ENCODE measurements at regions not wholly inside any gene's neighbourhood (a gene's known extent, or its start where the extent isn't known, plus 50 kb on each side); places are given as distances from the start of the nearest gene placed in this dataset.

- no peak for DNase-seq
Measured at GRCh38 chr13:72437458-72437857, 290.0 kb downstream of the MZT1 start.

- no peak for DNase-seq
Measured at GRCh38 chr13:72435251-72435650, 292.2 kb downstream of the MZT1 start.

GRCh38 chr13:72431981-72432682 is 295.3 kb downstream of the MZT1 start:
- DNase-seq = no peak

DNA sequence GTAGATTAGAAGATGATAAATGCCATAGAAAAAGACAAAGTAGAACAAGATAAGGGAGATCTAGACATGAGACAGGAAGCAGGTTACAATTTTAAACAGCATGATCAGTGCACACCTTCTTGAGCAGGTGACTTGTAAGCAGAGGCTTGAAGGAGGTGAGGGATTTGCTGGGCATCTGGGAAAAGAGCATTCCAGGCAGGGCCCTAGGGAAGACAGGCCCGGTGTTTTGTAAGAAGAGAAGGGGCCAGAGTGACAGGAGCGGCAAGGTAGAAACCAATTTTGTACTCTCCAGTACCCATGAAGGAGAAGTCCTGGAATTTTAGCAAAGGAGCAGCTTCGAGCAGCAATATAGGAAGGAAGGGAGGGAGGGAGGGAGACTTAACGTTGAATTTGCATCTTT is 296.5 kb downstream of the MZT1 start:
- DNase-seq = no peak

DNA sequence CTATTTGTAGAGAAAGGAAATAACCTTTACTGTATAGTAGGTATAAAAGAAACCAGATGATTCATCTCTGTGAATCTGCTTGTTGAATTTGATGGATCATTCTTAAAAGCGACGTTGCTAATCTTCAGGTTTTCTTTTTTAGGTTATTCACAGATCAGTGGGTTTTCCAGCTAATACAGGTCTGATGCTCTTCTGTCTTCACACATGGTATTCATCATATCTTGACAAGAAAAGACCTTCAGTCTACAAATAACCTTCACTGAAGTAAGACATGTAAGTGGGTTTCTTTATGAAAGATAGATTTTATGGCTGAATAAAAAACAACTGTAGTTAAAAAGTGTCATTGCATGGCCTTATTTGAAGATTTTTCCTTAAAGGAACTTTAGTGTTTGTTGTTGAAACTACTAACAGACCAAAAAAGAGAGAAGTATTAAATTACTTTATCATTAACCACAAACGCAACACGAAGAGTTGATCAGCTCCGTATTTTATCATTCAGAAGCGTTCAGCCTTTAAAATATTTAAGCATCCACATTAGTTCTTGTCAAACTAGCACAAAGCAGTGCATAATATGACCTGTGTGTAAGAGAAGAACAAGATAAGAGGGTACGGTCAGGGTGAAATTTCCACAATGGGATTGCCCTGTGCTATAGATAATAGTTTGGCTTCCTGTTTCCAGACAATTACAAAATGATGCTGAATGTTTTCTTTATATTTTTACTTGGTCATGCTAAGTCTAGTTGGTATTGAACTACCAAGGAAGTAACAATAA is 299.5 kb downstream of the MZT1 start:
- DNase-seq = no peak

DNA sequence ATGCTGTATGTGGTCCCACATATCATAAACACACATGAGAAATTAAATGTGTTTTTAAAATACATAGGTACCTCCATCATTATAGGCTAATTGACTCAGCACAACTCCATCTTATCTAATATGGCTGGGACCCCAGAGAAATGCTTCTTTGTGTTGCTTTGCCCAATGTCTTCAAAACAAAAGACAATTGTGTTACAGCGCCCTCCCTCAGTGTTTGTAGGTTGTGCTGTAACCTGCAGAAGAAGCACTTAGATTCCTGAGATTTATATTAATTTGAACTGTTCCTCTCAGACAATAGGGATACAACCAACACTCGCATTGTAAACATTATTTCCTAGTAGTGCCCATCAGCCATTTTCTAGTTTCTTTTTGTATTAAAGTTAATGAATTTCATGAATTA is 303.4 kb downstream of the MZT1 start:
- no peak for DNase-seq

GRCh38 chr13:72415817-72416216 is 311.6 kb downstream of the MZT1 start:
- no peak for DNase-seq

DNA sequence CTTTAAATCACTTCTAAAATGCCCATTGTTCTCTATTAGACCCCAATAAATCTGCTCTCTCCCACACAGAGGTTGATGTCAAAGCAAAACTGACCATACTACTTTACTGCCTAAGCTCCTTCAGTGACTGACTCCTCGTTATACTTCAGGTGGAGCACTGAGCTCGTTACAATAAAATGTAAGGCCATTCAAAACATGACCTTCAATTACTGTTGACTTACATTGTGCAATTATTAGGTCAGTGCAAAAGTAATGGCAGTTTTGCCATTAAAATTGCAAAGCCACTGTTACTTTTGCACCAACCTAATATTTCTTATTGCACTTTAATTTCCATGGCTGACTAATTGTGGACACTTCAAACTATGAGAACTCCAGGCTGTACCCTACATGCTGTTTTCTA is 314.9 kb downstream of the MZT1 start:
- DNase-seq = no peak

DNA sequence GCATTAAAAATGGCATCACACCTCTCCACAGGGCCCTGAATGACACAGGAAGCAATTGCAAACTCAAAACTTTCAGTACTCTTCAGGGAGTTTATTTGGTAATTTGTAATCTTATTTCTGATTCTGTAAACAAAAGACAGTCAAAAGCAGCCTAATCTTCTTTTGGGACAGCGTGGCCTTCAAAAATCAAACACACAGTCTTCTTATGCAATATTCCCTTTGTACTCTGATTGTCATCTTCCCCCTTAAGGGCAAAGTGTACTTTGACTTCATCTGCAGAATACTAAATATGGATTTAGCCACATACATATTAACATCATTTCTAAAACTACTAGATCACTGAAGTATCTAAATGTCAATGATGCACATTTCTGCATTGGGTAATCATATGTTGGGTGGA is 322.0 kb downstream of the MZT1 start:
- no peak for DNase-seq

GRCh38 chr13:72403396-72404010 is 323.9 kb downstream of the MZT1 start:
- no peak for DNase-seq

GRCh38 chr13:72400856-72401255 is 326.6 kb downstream of the MZT1 start:
- no peak for DNase-seq

- no peak for DNase-seq
Measured at GRCh38 chr13:72399351-72399750, 328.1 kb downstream of the MZT1 start.

DNA sequence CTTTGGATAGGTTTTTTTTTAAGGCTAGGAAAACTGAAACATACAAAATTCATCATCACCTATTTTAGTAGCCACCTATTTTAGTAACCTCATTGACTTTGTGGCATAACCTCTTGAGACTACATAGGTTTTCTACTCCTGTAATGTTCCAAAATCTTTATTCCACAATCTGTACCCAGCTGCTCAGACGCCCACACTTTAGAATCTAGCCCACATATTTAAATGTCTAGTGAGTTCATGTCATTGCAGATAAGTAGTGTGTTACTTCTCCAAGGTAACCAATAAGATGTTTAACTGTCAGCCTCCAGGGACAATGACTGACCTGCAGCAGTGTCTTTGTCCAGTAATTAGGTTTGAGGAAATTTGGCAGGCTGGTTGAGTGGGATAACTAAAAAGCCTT is 330.2 kb downstream of the MZT1 start:
- no peak for DNase-seq

DNA sequence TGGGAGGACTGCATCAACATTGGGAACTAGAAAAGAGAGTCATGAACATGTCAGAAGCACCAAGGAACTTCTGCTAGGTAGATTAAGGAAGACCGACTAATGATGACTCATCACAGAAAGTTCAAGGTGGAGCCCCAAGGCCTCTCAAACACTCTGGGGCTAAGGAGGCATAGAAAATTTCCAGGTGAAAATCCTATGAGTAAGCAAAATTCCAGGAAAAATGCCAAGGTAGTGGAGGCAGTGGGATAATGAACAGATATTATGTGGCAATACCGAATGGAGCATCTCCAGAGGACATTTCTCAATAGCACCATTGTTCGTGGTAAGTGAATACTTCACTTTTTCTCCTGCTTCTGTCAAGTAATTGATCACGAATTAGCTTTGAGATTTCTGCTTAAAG is 336.5 kb downstream of the MZT1 start:
- DNase-seq = no peak

- DNase-seq = no peak
Measured at GRCh38 chr13:72386138-72386684, 341.2 kb downstream of the MZT1 start.

DNA sequence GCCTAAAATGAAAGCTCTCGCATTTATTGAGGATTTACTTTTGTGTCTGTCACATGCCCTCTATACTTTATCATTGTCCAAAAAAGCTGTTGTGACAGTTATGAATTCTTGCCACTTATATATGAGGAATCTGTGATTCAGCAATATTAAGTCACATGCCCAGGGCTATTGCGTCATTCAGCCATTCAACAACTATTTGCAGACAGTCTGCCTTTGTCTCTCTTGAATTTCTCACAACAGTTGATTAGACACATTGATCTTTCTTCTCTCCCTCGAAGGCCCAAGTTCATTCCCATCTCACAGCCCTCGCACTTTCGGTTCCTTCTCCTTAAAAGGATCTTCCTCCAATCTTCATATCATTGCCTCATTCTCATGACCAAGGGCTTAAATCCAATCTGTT is 342.6 kb downstream of the MZT1 start:
- no peak for DNase-seq

GRCh38 chr13:72384186-72384823 is 343.1 kb downstream of the MZT1 start:
- DNase-seq = no peak

GRCh38 chr13:72383646-72384045 is 343.8 kb downstream of the MZT1 start:
- no peak for DNase-seq

DNA sequence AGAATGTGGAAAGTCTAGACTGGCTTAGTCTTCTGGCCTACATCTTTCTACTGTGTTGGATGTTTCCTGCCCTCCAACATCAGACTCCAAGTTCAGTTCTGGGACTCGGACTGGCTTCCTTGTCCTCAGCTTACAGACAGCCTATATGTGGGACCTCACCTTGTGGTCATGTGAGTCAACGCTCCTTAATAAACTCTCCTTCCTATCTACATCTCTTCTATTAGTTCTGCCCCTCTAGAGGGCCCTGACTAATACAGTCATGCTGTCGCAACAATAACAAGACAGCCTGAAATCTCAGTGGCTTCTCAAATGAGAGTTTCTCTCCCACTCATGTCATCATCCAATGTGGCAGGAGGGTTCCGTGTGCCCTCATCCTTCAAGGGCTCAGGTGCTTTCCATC is 347.8 kb downstream of the MZT1 start:
- DNase-seq = no peak

DNA sequence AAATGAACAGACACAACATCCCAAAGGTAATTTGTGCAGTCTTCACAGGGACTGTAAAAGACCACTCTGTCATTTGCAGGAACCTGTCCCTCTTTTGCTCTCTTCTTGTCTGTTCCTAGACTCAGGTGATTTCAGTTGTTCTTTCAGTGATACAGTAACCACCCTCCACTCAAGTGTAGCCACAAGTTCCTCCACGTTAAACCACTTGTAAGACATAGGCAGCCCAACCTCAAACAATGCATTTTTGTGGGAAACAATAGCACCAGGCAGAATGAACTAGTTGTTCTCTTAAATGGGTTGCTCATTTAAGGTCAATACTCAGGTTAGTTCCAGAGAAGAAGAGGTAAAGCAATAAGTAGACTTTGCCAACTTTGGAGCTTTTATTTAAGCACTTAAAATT is 359.4 kb downstream of the MZT1 start:
- no peak for DNase-seq

DNA sequence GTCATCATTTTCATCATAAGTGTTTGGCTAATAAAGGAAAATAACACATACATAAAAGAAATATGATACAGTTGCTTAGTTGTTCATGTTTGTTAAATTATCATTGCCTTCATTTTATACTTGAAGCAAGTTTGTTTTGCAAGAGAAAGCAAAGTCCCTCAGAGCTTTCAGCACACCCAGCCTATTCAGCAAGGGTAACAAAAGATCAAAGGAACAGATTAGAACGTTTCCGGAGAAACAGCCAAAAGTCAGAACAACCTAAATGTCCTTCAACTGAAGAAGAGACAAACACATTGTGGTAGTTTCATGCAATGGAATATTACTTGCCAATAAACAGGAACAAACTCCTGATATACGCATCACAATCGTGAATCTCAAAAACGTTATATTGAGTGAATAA is 380.7 kb downstream of the MZT1 start:
- DNase-seq = no peak

- DNase-seq = no peak
Measured at GRCh38 chr13:72342364-72342763, 385.1 kb downstream of the MZT1 start.

- DNase-seq = no peak
Measured at GRCh38 chr13:72341904-72342303, 385.5 kb downstream of the MZT1 start.
